ENCODE measurements at regions not wholly inside any gene's neighbourhood (a gene's known extent, or its start where the extent isn't known, plus 50 kb on each side); places are given as distances from the start of the nearest gene placed in this dataset.

DNA sequence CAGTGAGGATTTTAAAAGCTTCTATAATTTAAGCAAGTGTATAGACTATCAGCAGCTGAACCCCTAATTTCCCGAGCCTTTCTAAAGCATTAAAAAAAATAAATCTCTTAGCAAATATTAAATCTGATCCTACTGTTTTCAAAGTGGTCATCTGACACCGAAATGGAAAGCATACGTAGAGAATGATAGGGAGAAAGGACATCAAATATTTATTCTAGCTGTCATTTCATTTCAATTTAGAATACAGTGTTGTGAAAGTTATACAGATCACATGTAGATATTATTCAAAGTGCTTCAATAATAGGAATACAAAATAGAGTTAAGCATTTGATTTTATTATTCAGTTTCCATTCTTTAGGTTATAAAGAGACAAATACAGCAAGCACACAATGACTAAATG, 61.9 kb upstream of the PKIB start:
- TF ChIP-seq, protein P1, sequence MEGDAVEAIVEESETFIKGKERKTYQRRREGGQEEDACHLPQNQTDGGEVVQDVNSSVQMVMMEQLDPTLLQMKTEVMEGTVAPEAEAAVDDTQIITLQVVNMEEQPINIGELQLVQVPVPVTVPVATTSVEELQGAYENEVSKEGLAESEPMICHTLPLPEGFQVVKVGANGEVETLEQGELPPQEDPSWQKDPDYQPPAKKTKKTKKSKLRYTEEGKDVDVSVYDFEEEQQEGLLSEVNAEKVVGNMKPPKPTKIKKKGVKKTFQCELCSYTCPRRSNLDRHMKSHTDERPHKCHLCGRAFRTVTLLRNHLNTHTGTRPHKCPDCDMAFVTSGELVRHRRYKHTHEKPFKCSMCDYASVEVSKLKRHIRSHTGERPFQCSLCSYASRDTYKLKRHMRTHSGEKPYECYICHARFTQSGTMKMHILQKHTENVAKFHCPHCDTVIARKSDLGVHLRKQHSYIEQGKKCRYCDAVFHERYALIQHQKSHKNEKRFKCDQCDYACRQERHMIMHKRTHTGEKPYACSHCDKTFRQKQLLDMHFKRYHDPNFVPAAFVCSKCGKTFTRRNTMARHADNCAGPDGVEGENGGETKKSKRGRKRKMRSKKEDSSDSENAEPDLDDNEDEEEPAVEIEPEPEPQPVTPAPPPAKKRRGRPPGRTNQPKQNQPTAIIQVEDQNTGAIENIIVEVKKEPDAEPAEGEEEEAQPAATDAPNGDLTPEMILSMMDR (conservative IDR thresholded peaks at IDR 0.05; ENCODE audit: low read length), result no peak
- no peak for TF ChIP-seq EZH2phosphoT487 (IDR thresholded peaks at IDR 0.05; ENCODE audit: borderline replicate concordance, low read depth, low read length)

Data from OCI-LY7 (cell line).